Spleen (tissue), 11 donors: ENCODE measurements at regions not wholly inside any gene's neighbourhood (a gene's known extent, or its start where the extent isn't known, plus 50 kb on each side); places are given as distances from the start of the nearest gene placed in this dataset.
A peak's percentile ranks its signal among the peaks of the same experiment; 100 is the strongest.
"Not testable (repeated sequence)": the region's sequence is repeated elsewhere in the genome, so short reads cannot be mapped to it uniquely, and the experiment has no call there.

Experiments
- DNase-seq: peaks from one replicate; pipeline ENCODE4 v3.0.0-alpha.2; 2020
- H3K27ac ChIP-seq, 8 donors: fragments of 200-600 bp; sonication (generic) in 7 of 8; 1 replicate in 4 of 8; 2 replicates in 4 of 8; pipeline versions ENCODE4 v1.5.0 to v1.8.0; 2016 to 2021; ENCODE audit warnings: inconsistent platforms in 4 of 8, mild to moderate bottlenecking in 4 of 8, moderate library complexity in 1 of 8
- H3K27me3 ChIP-seq, 7 donors: fragments of 200-600 bp; sonication (generic) in 6 of 7; replicated peaks in 1 of 7; 1 replicate in 4 of 7; 2 replicates in 3 of 7; pipeline versions ENCODE4 v1.5.0 to v1.8.0; 2016 to 2021; ENCODE audit warnings: inconsistent platforms in 3 of 7, mild to moderate bottlenecking in 1 of 7
- H3K36me3 ChIP-seq, 6 donors: fragments of 200-600 bp; sonication (generic) in 5 of 6; 1 replicate in 4 of 6; 2 replicates in 2 of 6; pipeline versions ENCODE4 v1.5.0 to v1.8.0; 2016 to 2021; ENCODE audit warnings: inconsistent platforms in 2 of 6
- H3K4me1 ChIP-seq, 6 donors: fragments of 200-600 bp; sonication (generic) in 5 of 6; 1 replicate in 3 of 6; 2 replicates in 3 of 6; pipeline versions ENCODE4 v1.5.0 to v1.8.0; 2016 to 2021; ENCODE audit warnings: inconsistent platforms in 3 of 6
- H3K4me3 ChIP-seq, 8 donors: fragments of 200-600 bp; sonication (generic) in 7 of 8; 1 replicate in 4 of 8; 2 replicates in 4 of 8; pipeline versions ENCODE4 v1.5.0 to v1.8.0; 2016 to 2021; ENCODE audit warnings: inconsistent platforms in 4 of 8, mild to moderate bottlenecking in 4 of 8, moderate library complexity in 2 of 8
- H3K9me3 ChIP-seq, 8 donors: fragments of 200-600 bp; sonication (generic) in 7 of 8; 1 replicate in 4 of 8; 2 replicates in 4 of 8; pipeline versions ENCODE4 v1.5.0 to v1.8.0; 2016 to 2021; ENCODE audit warnings: inconsistent platforms in 4 of 8
- CTCF ChIP-seq, 11 experiments: fragments of 200-600 bp in 7 of 11; fragments of 450-650 bp in 4 of 11; sonication (generic) in 4 of 11; IDR thresholded peaks in 8 of 11; conservative IDR thresholded peaks in 3 of 11; 1 replicate in 7 of 11; 2 replicates in 4 of 11; pipeline versions ENCODE4 v1.4.0 to v1.8.0; 2016 to 2021; ENCODE audit warnings: antibody characterized with exemption in 11 of 11, inconsistent platforms in 4 of 11, mild to moderate bottlenecking in 1 of 11
- POLR2A ChIP-seq, 3 donors: fragments of 450-650 bp; IDR thresholded peaks; one replicate each; pipeline ENCODE4 v1.5.1; 2017; ENCODE audit warnings: antibody characterized with exemption in 3 of 3, mild to moderate bottlenecking in 1 of 3
- POLR2AphosphoS5 ChIP-seq, 3 donors: sonication (generic); formaldehyde crosslinking; IDR thresholded peaks; one replicate each; pipeline ENCODE4 v1.5.1; 2017; ENCODE audit warnings: antibody characterized with exemption in 3 of 3
- WGBS, 5 donors: extraction: QIAGEN DNeasy Blood & Tissue Kit in 3 of 5; methylation state at CpG; one replicate each; pipeline versions ENCODE4 v1.1.5 to v1.1.7; 2013 to 2018; 5-methylcytosine and 5-hydroxymethylcytosine counted together
- intact Hi-C: fragments of 100-400 bp; cut with DNase I; formaldehyde crosslinking; loops from one replicate; pipeline ENCODE4 v1.15.0; 2023; ENCODE audit warnings: low total_unique reads
- donor health status: healthy with polysubstance abuse.
- donor health status: DM: no; HTN: no; CAD: no; lungs with moderate emphysema.
- donor health status: DM: no; HTN: no; CAD: no.
- donor health status: Bipolar disorder and iron deficiency.
- donor health status: healthy.
- donor health status: DM: no; HTN: no; CAD: no.
- donor health status: DM: yes; HTN: yes; CAD: no.

DNA sequence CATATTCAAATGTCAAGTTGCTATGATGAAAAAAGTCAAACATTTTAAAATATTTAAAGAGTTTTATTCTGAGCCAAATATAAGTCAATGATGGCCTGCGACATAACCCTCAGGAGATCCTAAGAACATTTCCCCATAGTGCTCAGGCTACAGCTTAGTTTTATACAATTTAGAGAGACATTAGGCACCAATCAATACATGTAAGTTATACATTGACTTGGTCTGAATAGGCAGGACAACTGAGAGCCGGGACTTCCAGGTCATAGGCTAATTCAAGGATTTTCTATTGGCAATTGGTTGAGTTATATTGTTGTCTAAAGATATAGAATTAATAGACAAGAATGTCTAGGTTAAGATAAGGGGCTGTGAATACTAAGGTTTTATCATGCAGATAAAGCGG lies 64.5 kb downstream of the UGT2B28 start:
- H3K9me3 ChIP-seq, H3K36me3 ChIP-seq, H3K27ac ChIP-seq, H3K4me3 ChIP-seq, H3K4me1 ChIP-seq, DNase-seq, H3K27me3 ChIP-seq, intact Hi-C loops: not testable (repeated sequence)
- 58 to 96% (median 88%) methylated on average over 1 to 3 of the region's 3 CpGs for WGBS, 5 donors

GRCh38 chr4:69348746-69349145 lies 68.5 kb downstream of the UGT2B28 start:
- H3K4me3 ChIP-seq, H3K27me3 ChIP-seq, H3K36me3 ChIP-seq, H3K27ac ChIP-seq, H3K4me1 ChIP-seq, H3K9me3 ChIP-seq, intact Hi-C loops: not testable (repeated sequence)
- peak; percentile 53 for DNase-seq
- 68 to 89% (median 79%) methylated on average over 8 to 10 of the region's 10 CpGs for WGBS, 5 donors

- Histone ChIP-seq H3K4me3 (no peak overlapping the region), H3K36me3 (no peaks in the 10 kb centered on the region), H3K27me3 (no peaks in the 10 kb centered on the region), H3K27ac (no peak overlapping the region), H3K4me1 (no peaks in the 10 kb centered on the region), H3K9me3 (no peaks in the 10 kb centered on the region)
- TF ChIP-seq POLR2A (IDR thresholded peaks at IDR 0.05) = no peak
- no peak for TF ChIP-seq POLR2AphosphoS5 (IDR thresholded peaks at IDR 0.05)
- TF ChIP-seq CTCF (IDR thresholded peaks at IDR 0.05 in 8 of 11, conservative IDR thresholded peaks at IDR 0.05 in 3 of 11) = no peak
- intact Hi-C loops = no loop called here
- WGBS, 5 donors = 75 to 90% (median 79%) methylated on average over 1 of the region's 1 CpG
- no peak for DNase-seq
These were observed 80.0 kb downstream of the UGT2B28 start for GRCh38 chr4:69360271-69360670.

- H3K9me3 ChIP-seq, H3K27ac ChIP-seq, intact Hi-C loops, H3K4me3 ChIP-seq, H3K4me1 ChIP-seq, H3K27me3 ChIP-seq, DNase-seq, H3K36me3 ChIP-seq: not testable (repeated sequence)
These were observed 80.5 kb downstream of the UGT2B28 start for GRCh38 chr4:69360768-69361167.

GRCh38 chr4:69362351-69362750 lies 82.1 kb downstream of the UGT2B28 start:
- H3K4me3 ChIP-seq = no peak overlapping the region
- no peaks in the 10 kb centered on the region for H3K9me3 ChIP-seq
- no peaks in the 10 kb centered on the region for H3K36me3 ChIP-seq
- TF ChIP-seq POLR2AphosphoS5 (IDR thresholded peaks at IDR 0.05) = no peak
- 59 to 76% (median 72%) methylated on average over 3 of the region's 3 CpGs for WGBS, 5 donors
- no peaks in the 10 kb centered on the region for H3K27me3 ChIP-seq
- no peaks in the 10 kb centered on the region for H3K4me1 ChIP-seq
- no peak for DNase-seq
- H3K27ac ChIP-seq = no peak overlapping the region
- intact Hi-C loops = no loop called here

DNA sequence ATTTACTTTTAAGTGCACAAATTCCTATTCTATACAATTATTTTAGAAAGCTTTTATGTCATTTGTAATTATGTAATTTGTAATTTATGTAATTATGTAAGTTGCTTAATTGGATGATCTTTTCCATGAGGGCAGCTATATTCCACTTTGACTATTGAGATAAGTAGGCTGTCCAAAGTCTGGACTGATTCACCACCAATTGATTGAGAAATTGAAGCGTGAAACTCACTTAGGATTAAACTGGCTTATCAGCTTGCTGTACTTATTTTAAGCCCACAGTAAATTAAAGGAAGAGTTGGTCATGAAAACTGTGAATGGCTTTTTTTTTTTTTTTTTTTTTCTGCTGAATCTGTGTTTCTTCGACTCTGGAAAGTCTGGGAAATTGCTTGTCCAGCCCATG lies 87.4 kb downstream of the UGT2B28 start:
- intact Hi-C loops = not testable (repeated sequence)

DNA sequence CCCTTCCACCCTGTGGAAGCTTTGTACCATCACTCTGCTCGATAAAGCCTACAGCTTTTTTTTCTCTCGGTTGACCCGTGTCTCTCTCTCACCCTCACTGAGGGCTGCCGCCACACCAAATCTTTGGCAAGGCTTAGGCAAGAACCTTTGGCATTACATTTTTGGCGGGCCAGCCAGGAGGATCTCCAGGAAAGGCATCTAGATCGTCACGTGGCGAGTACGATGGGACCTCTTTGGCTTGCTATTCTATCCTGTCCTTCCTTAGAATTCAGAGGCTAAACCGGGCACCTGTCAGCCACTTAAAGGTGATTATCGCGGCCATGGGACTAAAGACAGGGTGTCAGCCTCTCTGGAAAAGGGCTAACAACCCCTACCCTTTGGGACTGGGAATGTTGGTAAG lies 96.2 kb downstream of the UGT2B28 start:
- no peaks in the 10 kb centered on the region for H3K4me1 ChIP-seq
- peaks cover 0 to 15% (median 0%) of the 10 kb centered on the region in 8 donors for H3K9me3 ChIP-seq
- DNase-seq = no peak
- no peaks in the 10 kb centered on the region for H3K27me3 ChIP-seq
- intact Hi-C loops = no loop called here
- no peak overlapping the region for H3K27ac ChIP-seq
- 89 to 97% (median 92%) methylated on average over 12 of the region's 12 CpGs for WGBS, 5 donors
- no peaks in the 10 kb centered on the region for H3K36me3 ChIP-seq
- TF ChIP-seq POLR2AphosphoS5 (IDR thresholded peaks at IDR 0.05) = no peak
- no peak for TF ChIP-seq POLR2A (IDR thresholded peaks at IDR 0.05)
- TF ChIP-seq CTCF (IDR thresholded peaks at IDR 0.05 in 8 of 11, conservative IDR thresholded peaks at IDR 0.05 in 3 of 11) = no peak
- H3K4me3 ChIP-seq = no peak overlapping the region

More for the DNA sequence above, 87.4 kb downstream of the UGT2B28 start:
- 61 to 93% (median 78%) methylated on average over 2 of the region's 2 CpGs for WGBS, 5 donors
- not testable (repeated sequence) for H3K27me3 ChIP-seq, DNase-seq, H3K36me3 ChIP-seq, H3K27ac ChIP-seq, H3K9me3 ChIP-seq, H3K4me1 ChIP-seq, H3K4me3 ChIP-seq
